ENCODE measurements at regions not wholly inside any gene's neighbourhood (a gene's known extent, or its start where the extent isn't known, plus 50 kb on each side); places are given as distances from the start of the nearest gene placed in this dataset.

DNA sequence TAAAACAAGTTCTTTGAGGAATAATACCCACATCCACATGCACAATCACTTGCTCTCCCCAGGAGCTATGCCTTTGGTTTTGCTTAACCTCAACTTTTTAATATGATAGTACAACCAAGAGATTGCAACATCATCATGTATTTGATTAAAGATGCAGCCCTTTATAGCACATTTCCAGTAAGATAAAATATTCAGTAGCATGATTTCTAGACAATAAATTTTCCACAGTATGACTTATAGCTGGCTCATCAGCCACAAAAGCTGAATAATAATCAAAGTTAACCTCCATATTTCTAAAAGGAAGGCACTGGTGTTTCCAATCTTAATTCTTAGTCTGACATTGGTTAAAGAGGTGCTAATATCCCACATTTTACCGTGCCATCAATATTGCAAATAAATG, 622.5 kb downstream of the TBL1XR1 start (continued):
- TF ChIP-seq, protein P1, sequence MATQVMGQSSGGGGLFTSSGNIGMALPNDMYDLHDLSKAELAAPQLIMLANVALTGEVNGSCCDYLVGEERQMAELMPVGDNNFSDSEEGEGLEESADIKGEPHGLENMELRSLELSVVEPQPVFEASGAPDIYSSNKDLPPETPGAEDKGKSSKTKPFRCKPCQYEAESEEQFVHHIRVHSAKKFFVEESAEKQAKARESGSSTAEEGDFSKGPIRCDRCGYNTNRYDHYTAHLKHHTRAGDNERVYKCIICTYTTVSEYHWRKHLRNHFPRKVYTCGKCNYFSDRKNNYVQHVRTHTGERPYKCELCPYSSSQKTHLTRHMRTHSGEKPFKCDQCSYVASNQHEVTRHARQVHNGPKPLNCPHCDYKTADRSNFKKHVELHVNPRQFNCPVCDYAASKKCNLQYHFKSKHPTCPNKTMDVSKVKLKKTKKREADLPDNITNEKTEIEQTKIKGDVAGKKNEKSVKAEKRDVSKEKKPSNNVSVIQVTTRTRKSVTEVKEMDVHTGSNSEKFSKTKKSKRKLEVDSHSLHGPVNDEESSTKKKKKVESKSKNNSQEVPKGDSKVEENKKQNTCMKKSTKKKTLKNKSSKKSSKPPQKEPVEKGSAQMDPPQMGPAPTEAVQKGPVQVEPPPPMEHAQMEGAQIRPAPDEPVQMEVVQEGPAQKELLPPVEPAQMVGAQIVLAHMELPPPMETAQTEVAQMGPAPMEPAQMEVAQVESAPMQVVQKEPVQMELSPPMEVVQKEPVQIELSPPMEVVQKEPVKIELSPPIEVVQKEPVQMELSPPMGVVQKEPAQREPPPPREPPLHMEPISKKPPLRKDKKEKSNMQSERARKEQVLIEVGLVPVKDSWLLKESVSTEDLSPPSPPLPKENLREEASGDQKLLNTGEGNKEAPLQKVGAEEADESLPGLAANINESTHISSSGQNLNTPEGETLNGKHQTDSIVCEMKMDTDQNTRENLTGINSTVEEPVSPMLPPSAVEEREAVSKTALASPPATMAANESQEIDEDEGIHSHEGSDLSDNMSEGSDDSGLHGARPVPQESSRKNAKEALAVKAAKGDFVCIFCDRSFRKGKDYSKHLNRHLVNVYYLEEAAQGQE (IDR thresholded peaks at IDR 0.05; ENCODE audit: borderline replicate concordance) = no peak
- TF ChIP-seq, protein P1 (CRISPR knock-in tag; IDR thresholded peaks at IDR 0.05; ENCODE audit: low read depth) = no peak
- TF ChIP-seq SAP30 (IDR thresholded peaks at IDR 0.05; ENCODE audit: borderline replicate concordance, insufficient read depth, low read depth, low read length, poor library complexity, severe bottlenecking) (no peak), HMG20A (CRISPR knock-in tag; conservative IDR thresholded peaks at IDR 0.05) (no peak), SMARCA4 (IDR thresholded peaks at IDR 0.05) (no peak), IFI16 (CRISPR knock-in tag; IDR thresholded peaks at IDR 0.05) (no peak)
- TF ChIP-seq, protein P2, sequence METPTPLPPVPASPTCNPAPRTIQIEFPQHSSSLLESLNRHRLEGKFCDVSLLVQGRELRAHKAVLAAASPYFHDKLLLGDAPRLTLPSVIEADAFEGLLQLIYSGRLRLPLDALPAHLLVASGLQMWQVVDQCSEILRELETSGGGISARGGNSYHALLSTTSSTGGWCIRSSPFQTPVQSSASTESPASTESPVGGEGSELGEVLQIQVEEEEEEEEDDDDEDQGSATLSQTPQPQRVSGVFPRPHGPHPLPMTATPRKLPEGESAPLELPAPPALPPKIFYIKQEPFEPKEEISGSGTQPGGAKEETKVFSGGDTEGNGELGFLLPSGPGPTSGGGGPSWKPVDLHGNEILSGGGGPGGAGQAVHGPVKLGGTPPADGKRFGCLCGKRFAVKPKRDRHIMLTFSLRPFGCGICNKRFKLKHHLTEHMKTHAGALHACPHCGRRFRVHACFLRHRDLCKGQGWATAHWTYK (CRISPR knock-in tag; IDR thresholded peaks at IDR 0.05) = no peak
- TF ChIP-seq, protein P3, sequence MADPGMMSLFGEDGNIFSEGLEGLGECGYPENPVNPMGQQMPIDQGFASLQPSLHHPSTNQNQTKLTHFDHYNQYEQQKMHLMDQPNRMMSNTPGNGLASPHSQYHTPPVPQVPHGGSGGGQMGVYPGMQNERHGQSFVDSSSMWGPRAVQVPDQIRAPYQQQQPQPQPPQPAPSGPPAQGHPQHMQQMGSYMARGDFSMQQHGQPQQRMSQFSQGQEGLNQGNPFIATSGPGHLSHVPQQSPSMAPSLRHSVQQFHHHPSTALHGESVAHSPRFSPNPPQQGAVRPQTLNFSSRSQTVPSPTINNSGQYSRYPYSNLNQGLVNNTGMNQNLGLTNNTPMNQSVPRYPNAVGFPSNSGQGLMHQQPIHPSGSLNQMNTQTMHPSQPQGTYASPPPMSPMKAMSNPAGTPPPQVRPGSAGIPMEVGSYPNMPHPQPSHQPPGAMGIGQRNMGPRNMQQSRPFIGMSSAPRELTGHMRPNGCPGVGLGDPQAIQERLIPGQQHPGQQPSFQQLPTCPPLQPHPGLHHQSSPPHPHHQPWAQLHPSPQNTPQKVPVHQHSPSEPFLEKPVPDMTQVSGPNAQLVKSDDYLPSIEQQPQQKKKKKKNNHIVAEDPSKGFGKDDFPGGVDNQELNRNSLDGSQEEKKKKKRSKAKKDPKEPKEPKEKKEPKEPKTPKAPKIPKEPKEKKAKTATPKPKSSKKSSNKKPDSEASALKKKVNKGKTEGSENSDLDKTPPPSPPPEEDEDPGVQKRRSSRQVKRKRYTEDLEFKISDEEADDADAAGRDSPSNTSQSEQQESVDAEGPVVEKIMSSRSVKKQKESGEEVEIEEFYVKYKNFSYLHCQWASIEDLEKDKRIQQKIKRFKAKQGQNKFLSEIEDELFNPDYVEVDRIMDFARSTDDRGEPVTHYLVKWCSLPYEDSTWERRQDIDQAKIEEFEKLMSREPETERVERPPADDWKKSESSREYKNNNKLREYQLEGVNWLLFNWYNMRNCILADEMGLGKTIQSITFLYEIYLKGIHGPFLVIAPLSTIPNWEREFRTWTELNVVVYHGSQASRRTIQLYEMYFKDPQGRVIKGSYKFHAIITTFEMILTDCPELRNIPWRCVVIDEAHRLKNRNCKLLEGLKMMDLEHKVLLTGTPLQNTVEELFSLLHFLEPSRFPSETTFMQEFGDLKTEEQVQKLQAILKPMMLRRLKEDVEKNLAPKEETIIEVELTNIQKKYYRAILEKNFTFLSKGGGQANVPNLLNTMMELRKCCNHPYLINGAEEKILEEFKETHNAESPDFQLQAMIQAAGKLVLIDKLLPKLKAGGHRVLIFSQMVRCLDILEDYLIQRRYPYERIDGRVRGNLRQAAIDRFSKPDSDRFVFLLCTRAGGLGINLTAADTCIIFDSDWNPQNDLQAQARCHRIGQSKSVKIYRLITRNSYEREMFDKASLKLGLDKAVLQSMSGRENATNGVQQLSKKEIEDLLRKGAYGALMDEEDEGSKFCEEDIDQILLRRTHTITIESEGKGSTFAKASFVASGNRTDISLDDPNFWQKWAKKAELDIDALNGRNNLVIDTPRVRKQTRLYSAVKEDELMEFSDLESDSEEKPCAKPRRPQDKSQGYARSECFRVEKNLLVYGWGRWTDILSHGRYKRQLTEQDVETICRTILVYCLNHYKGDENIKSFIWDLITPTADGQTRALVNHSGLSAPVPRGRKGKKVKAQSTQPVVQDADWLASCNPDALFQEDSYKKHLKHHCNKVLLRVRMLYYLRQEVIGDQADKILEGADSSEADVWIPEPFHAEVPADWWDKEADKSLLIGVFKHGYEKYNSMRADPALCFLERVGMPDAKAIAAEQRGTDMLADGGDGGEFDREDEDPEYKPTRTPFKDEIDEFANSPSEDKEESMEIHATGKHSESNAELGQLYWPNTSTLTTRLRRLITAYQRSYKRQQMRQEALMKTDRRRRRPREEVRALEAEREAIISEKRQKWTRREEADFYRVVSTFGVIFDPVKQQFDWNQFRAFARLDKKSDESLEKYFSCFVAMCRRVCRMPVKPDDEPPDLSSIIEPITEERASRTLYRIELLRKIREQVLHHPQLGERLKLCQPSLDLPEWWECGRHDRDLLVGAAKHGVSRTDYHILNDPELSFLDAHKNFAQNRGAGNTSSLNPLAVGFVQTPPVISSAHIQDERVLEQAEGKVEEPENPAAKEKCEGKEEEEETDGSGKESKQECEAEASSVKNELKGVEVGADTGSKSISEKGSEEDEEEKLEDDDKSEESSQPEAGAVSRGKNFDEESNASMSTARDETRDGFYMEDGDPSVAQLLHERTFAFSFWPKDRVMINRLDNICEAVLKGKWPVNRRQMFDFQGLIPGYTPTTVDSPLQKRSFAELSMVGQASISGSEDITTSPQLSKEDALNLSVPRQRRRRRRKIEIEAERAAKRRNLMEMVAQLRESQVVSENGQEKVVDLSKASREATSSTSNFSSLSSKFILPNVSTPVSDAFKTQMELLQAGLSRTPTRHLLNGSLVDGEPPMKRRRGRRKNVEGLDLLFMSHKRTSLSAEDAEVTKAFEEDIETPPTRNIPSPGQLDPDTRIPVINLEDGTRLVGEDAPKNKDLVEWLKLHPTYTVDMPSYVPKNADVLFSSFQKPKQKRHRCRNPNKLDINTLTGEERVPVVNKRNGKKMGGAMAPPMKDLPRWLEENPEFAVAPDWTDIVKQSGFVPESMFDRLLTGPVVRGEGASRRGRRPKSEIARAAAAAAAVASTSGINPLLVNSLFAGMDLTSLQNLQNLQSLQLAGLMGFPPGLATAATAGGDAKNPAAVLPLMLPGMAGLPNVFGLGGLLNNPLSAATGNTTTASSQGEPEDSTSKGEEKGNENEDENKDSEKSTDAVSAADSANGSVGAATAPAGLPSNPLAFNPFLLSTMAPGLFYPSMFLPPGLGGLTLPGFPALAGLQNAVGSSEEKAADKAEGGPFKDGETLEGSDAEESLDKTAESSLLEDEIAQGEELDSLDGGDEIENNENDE (IDR thresholded peaks at IDR 0.05; ENCODE audit: low read depth, low read length) = no peak

All from K562 (cell line).